GM13976 (cell line): ENCODE measurements at regions not wholly inside any gene's neighbourhood (a gene's known extent, or its start where the extent isn't known, plus 50 kb on each side); places are given as distances from the start of the nearest gene placed in this dataset.

Experiments
- DNase-seq: peaks from one replicate; pipeline ENCODE4 v3.0.0; 2012; ENCODE audit warnings: low spot score
- in situ Hi-C: fragments of 300-500 bp; cut with MboI; formaldehyde crosslinking; loops from one replicate; pipeline ENCODE4 v1.12.0; 2022; ENCODE audit warnings: low sequenced_read_pairs, mixed read lengths, inconsistent platforms; ENCODE audit not compliant: unreplicated experiment
- TF ChIP-seq, protein P1 (sequence below): IDR thresholded peaks from 2 replicates; pipeline ENCODE4 v1.5.1; 2012; ENCODE audit warnings: borderline replicate concordance, mild to moderate bottlenecking; ENCODE audit not compliant: insufficient read depth; ENCODE audit errors: extremely low read depth, missing control alignments, control extremely low read depth

DNA sequence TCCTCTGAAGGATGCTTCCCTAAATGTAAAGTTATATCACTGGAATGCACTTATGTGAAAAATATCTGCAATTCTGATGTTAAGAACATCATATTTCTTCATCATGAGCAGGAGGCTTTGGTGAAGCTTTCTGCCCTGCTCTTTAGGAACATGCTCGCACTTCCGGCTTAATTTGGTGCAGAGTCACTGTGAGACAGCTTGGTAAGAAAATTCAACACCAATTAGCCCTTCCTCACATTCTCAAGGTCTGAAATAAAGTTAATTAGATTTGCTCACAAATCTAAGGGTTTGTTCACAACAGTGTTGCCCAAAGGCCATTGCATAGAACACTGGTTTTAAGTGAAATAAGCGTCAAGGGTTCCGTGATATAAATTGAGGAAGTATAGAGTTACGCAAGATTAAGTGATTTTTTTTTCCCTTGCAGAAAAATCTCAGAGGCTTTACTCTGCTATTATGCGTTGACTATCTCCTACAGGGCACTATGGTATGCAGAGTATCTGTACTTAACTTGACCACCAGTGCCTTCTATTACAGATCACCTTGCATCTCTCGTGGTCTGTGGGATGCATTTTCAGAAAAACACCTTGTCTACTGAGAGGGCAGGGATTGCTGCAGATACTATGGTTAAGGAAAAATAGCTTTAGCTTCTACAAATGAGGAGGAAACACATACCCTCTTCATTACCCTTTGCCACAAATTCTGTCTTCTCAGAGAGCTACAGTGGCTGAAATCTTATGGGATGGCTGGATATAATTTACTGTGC, 953.9 kb downstream of the TYW1 start:
- TF ChIP-seq, protein P1, sequence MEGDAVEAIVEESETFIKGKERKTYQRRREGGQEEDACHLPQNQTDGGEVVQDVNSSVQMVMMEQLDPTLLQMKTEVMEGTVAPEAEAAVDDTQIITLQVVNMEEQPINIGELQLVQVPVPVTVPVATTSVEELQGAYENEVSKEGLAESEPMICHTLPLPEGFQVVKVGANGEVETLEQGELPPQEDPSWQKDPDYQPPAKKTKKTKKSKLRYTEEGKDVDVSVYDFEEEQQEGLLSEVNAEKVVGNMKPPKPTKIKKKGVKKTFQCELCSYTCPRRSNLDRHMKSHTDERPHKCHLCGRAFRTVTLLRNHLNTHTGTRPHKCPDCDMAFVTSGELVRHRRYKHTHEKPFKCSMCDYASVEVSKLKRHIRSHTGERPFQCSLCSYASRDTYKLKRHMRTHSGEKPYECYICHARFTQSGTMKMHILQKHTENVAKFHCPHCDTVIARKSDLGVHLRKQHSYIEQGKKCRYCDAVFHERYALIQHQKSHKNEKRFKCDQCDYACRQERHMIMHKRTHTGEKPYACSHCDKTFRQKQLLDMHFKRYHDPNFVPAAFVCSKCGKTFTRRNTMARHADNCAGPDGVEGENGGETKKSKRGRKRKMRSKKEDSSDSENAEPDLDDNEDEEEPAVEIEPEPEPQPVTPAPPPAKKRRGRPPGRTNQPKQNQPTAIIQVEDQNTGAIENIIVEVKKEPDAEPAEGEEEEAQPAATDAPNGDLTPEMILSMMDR = no peak
- in situ Hi-C loops = no loop called here
- DNase-seq = no peak

DNA sequence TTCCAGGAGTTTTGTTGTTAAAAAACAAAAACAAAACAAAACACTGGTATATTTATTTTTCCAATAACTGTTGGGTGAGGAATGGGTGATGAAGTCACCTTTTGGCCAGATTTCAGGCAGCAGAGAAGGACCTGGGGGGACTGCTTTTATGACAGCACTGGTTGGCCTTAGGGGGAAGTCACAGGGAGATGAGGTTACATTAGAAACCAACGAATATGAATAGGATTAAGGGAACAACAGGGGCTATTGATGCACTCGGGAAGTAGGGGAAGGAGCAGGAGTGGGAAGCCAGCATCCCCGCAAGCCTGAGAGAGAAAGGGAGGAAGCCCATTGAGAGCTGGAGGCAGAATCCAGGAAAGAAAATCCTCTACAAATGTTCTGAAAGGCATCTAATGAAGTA, 958.4 kb downstream of the TYW1 start:
- DNase-seq = no peak
- in situ Hi-C loops = no loop called here
- TF ChIP-seq, protein P1 = no peak

DNA sequence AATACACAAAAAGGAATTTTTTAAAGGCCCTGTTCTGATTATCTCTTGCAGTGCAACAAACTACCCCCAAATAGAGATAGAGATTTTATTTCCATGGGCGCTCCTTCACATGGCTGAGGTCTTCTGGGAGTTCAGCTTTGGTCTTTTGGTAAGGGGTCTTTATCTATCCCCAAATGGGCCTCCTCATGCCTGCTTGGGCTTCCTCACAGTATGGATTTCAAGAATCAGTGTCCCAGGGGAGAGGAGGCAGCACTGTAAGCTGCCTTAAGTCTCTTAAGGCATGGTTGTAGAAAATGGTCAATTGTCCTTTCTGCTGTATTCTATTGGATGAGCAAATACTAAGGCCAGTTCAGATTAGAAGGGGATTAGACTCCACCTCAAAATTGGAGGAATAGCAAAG, 966.2 kb downstream of the TYW1 start:
- in situ Hi-C loops = no loop called here
- TF ChIP-seq, protein P1 = no peak

DNA sequence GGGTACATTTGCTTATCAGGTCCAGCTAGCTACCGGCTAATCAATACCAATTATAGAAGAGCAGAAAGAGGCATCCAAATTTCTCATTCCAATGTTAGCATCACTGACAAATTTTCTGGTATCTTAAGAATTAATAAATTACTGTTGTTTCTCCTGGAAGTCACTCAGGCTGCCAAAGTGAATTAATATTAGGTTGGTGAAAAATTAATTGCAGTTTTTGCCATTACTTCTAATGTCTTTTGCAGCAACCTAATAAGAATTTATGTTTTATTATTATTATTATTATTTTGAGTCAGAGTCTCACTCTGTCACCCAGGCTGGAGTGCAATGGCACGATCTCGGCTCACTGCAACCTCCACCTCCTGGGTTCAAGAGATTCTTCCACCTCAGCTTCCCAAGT, 979.9 kb downstream of the TYW1 start:
- in situ Hi-C loops = no loop called here
- TF ChIP-seq, protein P1 = no peak

More for the DNA sequence above, 966.2 kb downstream of the TYW1 start:
- DNase-seq = no peak

DNA sequence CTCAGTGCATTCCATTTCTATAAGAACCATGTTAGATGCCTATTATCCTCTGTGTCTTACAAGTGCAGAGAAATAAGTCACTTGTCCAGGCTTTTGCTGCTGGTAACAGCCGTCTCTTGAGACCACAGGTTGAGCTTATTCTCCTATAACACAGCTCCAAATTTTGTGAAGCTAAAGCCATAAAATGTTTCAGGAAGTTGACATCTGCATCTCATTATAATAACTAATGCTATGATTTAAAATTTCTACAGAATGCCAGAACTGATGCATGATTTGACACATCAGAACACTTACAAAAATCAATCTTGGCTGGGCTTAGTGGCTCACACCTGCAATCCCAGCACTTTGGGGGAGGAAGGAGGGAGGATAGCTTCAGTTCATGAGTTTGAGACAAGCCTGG, 986.9 kb downstream of the TYW1 start:
- no peak for DNase-seq
- in situ Hi-C loops = no loop called here
- TF ChIP-seq, protein P1 = no peak

More for the DNA sequence above, 979.9 kb downstream of the TYW1 start:
- DNase-seq = no peak

DNA sequence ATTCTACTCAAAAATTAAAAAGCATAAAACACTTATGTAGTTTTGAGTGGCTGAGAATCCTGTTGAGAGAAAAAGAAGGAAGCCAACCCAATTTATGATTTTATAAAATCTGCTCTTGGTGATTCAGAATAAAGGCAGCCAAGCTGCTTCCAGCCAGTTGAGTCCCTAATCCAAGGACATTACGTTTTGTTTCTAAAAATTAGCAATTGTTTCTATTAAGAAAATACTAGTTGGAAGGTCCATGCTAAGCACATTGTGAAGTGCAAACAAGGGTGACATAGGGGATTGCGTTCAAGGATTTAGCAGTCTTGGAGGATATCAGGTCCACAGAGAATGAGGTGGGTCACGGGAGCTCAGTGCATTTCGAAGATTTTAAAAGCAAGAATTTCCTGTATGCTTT, 987.7 kb downstream of the TYW1 start:
- TF ChIP-seq, protein P1 = no peak
- DNase-seq = no peak
- in situ Hi-C loops = no loop called here
